ENCODE measurements at regions not wholly inside any gene's neighbourhood (a gene's known extent, or its start where the extent isn't known, plus 50 kb on each side); places are given as distances from the start of the nearest gene placed in this dataset.
"Not testable (repeated sequence)": the region's sequence is repeated elsewhere in the genome, so short reads cannot be mapped to it uniquely, and the experiment has no call there.

DNA sequence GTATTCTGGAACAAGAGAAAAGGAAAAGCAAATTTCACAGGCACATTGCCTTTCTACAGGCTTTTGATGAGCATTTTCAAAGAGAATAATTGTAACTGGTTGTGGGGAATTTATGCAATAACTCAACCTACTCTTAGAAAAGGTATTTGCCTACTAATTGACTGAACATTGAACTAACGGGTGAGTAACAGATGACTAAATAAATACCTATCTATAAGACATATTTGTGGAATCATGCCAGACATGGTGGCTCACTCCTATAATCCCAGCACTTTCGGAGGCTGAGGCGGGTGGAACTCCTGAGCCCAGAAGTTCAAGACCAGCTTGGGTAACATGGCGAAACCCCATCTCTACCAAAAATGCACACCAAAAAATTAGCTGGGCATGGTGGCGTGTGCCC lies 367.7 kb downstream of the CGGBP1 start:
- ATAC-seq (no peak), FAIRE-seq (no peak), DNase-seq (ENCODE audit: low spot score) (no peak)
- H3K9ac ChIP-seq (ENCODE audit: insufficient read depth, low read depth, low read length): no peak overlapping the region
- no peak overlapping the region for H3K27ac ChIP-seq (ENCODE audit: extremely low read length, insufficient read depth, low read length)
- CTCF ChIA-PET (ENCODE audit: low intra/inter-chr PET ratio, low total read pairs): no interaction called here
- H4K20me1 ChIP-seq (ENCODE audit: insufficient read depth, low read length): no peaks in the 10 kb centered on the region
- intact Hi-C loops (cut with micrococcal nuclease; ENCODE audit: unreplicated experiment) (no loop called here), in situ Hi-C loops (cut with HindIII; ENCODE audit: extremely low pct_ligation_motif_present, low pct_unique_long_range_greater_than_20kb) (no loop called here)
- no peak overlapping the region for H3K4me3 ChIP-seq (replicated peaks in 1 of 3; ENCODE audit: insufficient read depth in 1 of 3, low read depth in 2 of 3, low read length in 3 of 3)
- TF ChIP-seq ZNF543 (CRISPR knock-in tag; IDR thresholded peaks at IDR 0.05): no peak
- TF ChIP-seq, protein P1, sequence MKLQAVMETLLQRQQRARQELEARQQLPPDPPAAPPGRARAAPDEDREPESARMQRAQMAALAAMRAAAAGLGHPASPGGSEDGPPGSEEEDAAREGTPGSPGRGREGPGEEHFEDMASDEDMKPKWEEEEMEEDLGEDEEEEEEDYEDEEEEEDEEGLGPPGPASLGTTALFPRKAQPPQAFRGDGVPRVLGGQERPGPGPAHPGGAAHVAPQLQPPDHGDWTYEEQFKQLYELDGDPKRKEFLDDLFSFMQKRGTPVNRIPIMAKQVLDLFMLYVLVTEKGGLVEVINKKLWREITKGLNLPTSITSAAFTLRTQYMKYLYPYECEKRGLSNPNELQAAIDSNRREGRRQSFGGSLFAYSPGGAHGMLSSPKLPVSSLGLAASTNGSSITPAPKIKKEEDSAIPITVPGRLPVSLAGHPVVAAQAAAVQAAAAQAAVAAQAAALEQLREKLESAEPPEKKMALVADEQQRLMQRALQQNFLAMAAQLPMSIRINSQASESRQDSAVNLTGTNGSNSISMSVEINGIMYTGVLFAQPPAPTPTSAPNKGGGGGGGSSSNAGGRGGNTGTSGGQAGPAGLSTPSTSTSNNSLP (IDR thresholded peaks at IDR 0.05; ENCODE audit: low read depth, low read length): no peak
- TF ChIP-seq HNF4A (CRISPR knock-in tag; IDR thresholded peaks at IDR 0.05): no peak
- TF ChIP-seq RAD21 (CRISPR knock-in tag; IDR thresholded peaks at IDR 0.05): no peak
- no peak for TF ChIP-seq SNRNP70 (IDR thresholded peaks at IDR 0.05; ENCODE audit: low read depth, low read length)
- TF ChIP-seq MED8 (CRISPR knock-in tag; IDR thresholded peaks at IDR 0.05; ENCODE audit: insufficient replicate concordance): no peak
- TF ChIP-seq HIVEP1 (CRISPR knock-in tag; IDR thresholded peaks at IDR 0.05): no peak
- TF ChIP-seq MTF1 (CRISPR knock-in tag; IDR thresholded peaks at IDR 0.05): no peak
- no peak for TF ChIP-seq MAF1 (CRISPR knock-in tag; IDR thresholded peaks at IDR 0.05; ENCODE audit: borderline replicate concordance)
- no peak for TF ChIP-seq NFE2L1 (CRISPR knock-in tag; IDR thresholded peaks at IDR 0.05; ENCODE audit: borderline replicate concordance)
- no peak for TF ChIP-seq ZNF619 (CRISPR knock-in tag; IDR thresholded peaks at IDR 0.05)
- H3K9me3 ChIP-seq (ENCODE audit: low read length): no peaks in the 10 kb centered on the region
- no peaks in the 10 kb centered on the region for H3K79me2 ChIP-seq (ENCODE audit: insufficient read depth, low read length)
- H3K4me1 ChIP-seq (ENCODE audit: insufficient read depth, low read length): no peaks in the 10 kb centered on the region
- BruUV-seq (replicated peaks): no TSS peak
- H3K4me2 ChIP-seq (ENCODE audit: low read depth, low read length): no peak overlapping the region
- H3K27me3 ChIP-seq (ENCODE audit: control insufficient read depth in 1 of 2, insufficient read depth in 2 of 2, low read length in 2 of 2): no peaks in the 10 kb centered on the region
- POLR2A ChIA-PET: no interaction called here
- H2AFZ ChIP-seq (ENCODE audit: low read length): no peak overlapping the region
- WGBS (ENCODE audit: low lambda C conversion rate): 4% methylated on average over 5 of the region's 5 CpGs
- H3K36me3 ChIP-seq (replicated peaks in 1 of 2; ENCODE audit: control insufficient read depth in 1 of 2, insufficient read depth in 2 of 2, low read length in 2 of 2): no peaks in the 10 kb centered on the region

DNA sequence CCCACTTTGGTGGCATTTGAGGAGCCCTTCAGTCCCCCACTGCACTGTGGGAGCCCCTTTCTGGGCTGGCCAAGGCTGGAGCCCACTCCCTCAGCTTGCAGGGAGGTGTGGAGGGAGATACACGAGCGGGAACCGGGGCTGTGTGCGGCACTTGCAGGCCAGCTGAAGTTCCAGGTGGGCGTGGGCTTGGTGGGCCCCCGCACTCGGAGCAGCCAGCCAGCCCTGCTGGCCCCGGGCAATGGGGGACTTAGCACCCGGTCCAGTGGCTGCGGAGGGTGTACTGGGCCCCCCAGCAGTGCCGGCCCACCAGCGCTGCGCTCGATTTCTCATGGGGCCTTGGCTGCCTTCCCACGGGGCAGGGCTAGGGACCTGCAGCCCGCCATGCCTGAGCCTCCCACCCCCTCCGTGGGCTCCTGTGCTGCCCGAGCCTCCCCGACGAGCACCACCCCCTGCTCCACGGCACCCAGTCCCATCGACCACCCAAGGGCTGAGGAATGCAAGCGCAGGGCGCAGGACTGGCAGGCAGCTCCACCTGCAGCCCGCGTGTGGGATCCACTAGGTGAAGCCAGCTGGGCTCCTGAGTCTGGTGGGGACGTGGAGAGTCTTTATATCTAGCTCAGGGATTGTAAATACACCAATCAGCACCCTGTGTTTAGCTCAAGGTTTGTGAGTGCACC lies 379.7 kb downstream of the CGGBP1 start:
- H3K4me2 ChIP-seq (ENCODE audit: low read depth, low read length); H3K27ac ChIP-seq (ENCODE audit: extremely low read length, insufficient read depth, low read length); POLR2A ChIA-PET; H3K27me3 ChIP-seq (ENCODE audit: control insufficient read depth in 1 of 2, insufficient read depth in 2 of 2, low read length in 2 of 2); FAIRE-seq; in situ Hi-C loops (cut with HindIII; ENCODE audit: extremely low pct_ligation_motif_present, low pct_unique_long_range_greater_than_20kb); H3K9me3 ChIP-seq (ENCODE audit: low read length); H3K79me2 ChIP-seq (ENCODE audit: insufficient read depth, low read length); H3K4me1 ChIP-seq (ENCODE audit: insufficient read depth, low read length); DNase-seq (ENCODE audit: low spot score); H3K36me3 ChIP-seq (replicated peaks in 1 of 2; ENCODE audit: control insufficient read depth in 1 of 2, insufficient read depth in 2 of 2, low read length in 2 of 2); CTCF ChIA-PET (ENCODE audit: low intra/inter-chr PET ratio, low total read pairs); intact Hi-C loops (cut with micrococcal nuclease; ENCODE audit: unreplicated experiment); BruUV-seq (replicated peaks); H4K20me1 ChIP-seq (ENCODE audit: insufficient read depth, low read length); ATAC-seq; H2AFZ ChIP-seq (ENCODE audit: low read length); H3K4me3 ChIP-seq (replicated peaks in 1 of 3; ENCODE audit: insufficient read depth in 1 of 3, low read depth in 2 of 3, low read length in 3 of 3); H3K9ac ChIP-seq (ENCODE audit: insufficient read depth, low read depth, low read length): not testable (repeated sequence)
- WGBS (ENCODE audit: low lambda C conversion rate): no CpG with 5 or more reads among the region's 27 CpGs

Data from HepG2 (cell line).